ENCODE measurements at regions not wholly inside any gene's neighbourhood (a gene's known extent, or its start where the extent isn't known, plus 50 kb on each side); places are given as distances from the start of the nearest gene placed in this dataset.

DNA sequence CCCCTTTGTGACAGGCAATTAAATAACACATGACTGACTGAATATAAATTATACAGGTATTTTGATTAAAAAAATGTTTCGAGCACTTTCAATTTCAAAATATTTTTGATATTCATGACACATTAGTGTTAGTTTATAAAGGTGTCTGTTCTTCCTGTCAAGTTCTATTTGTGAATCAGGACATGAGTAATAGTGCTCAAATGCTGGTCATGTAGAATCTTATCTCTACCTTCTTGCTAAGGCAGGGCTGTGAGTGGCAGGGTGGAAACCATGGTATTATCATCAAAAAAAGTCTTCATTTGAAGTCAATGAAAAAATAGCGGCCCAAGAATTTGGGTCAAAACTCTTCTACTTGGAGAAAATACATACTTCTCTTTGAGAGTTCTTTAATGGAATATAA, 250.2 kb downstream of the DACT1 start:
- DNase-seq (ENCODE audit: low read depth) = no peak

DNA sequence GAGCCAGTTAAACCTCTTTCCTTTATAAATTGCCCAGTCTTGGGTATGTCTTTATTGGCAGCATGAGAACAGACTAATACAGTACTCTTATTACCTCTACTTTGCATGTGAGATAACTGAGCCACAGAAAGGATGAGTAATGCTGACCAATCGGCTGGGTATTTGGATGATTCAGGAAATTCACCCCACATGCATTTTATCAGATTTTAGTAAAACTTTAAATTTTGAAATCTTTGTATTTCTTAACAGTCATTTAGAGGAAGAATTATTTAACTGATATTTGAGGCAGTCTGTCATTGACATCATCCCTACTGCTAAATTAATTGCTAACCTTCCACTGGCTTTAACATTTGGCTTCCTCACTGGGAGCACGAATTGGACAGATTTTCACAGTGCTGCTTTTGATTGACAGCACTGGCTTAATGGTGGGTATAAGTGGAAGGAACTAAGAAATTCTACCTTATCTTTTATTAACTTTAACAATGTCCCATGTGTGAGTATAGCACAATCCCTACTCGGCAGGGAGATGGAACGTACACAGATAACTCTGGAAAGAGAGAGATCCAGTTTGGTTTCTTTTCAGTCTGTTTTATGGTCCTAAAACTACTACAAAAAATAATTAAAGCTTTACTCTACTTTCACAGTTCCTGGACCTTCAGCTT, 261.0 kb downstream of the DACT1 start:
- peak; percentile 85 for DNase-seq (ENCODE audit: low read depth)

DNA sequence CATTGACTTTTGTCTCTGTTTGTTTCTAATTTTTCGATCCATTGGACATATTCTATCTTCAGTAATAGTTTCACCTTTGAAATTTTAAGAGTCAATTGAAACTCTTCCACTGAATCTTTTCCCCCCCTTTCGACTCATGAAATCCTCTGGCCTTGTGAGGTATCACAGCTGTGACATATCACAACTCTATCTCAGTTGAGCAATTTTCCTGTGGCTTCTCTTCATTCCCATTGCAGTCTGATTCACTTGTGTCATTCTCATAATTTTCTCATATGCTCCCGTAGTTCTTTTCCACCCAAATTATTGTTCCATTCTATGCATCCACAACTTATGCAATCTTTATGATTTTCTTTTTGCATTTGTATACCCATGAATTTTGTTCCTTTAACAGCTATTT, 261.6 kb downstream of the DACT1 start:
- peak; percentile 52 for DNase-seq (ENCODE audit: low read depth)

DNA sequence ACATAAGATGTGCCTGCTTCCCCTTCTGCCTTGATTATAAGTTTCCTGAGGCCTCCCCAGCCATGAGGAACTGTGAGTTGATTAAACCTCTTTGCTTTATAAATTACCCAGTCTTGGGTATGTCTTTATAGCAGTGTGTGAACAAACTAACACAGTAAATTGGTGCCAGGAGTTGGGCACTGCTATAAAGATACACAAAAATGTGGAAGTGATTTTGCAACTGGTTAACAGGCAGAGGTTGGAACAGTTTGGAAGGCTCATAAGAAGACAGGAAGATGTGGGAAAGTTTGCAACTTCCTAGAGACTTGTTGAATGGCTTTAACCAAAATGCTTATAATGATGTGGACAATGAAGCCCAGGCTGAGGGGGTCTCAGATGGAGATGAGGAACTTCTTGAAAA, 264.1 kb downstream of the DACT1 start:
- DNase-seq (ENCODE audit: low read depth) = no peak

DNA sequence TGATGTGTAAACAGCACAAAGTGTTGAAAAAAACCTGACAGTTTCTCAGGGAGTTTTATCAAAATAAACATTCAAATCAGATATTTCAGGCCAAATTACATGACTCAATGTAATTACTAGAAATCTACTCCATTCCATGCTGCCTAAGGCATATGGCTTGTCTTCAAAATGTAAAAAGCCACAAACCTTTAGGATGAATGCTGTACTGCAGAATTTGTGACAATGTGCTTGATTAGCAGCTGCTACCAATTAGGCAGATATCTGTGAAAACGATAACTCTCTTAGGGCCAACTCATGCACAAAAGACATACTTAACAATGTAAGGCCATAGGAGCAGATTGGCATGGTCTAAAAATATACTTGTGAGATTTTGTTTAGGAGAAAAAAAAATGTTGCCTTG, 267.0 kb downstream of the DACT1 start:
- no peak for DNase-seq (ENCODE audit: low read depth)

DNA sequence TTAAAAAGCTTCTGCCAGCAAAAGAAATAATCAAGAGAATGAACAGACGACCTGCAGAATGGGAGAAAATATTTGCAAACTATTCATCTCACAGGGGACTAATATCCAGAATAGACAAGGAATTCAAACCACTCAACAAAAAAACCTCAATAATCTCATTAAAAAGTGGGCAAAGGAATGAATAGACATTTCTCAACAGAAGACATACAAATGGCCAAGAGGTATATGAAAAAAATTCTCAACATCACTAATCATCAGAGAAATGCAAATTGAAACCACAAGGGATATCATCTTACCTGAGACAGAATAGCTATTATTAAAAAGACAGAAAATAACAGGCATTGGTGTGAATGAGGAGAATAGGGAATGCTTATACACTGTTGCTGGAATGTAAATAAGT, 270.0 kb downstream of the DACT1 start:
- DNase-seq (ENCODE audit: low read depth) = no peak

DNA sequence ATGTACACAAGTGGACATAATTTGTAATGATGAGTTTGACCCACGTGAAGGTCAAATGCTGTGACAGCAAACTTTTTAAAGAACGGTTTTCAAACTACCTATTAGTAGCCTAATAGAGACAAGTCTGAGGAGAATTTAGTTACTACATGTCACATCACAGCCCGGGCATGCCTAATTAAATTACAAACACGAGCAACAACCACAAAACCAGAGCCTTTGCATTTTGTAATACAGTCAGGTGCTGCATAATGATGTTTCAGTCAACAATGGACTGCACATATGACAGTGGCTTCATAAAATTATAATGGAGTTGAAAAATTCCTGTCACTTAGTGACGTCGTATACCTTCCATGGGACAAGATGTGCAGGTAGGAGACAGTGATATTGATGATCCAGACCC, 274.5 kb downstream of the DACT1 start:
- no peak for DNase-seq (ENCODE audit: low read depth)

DNA sequence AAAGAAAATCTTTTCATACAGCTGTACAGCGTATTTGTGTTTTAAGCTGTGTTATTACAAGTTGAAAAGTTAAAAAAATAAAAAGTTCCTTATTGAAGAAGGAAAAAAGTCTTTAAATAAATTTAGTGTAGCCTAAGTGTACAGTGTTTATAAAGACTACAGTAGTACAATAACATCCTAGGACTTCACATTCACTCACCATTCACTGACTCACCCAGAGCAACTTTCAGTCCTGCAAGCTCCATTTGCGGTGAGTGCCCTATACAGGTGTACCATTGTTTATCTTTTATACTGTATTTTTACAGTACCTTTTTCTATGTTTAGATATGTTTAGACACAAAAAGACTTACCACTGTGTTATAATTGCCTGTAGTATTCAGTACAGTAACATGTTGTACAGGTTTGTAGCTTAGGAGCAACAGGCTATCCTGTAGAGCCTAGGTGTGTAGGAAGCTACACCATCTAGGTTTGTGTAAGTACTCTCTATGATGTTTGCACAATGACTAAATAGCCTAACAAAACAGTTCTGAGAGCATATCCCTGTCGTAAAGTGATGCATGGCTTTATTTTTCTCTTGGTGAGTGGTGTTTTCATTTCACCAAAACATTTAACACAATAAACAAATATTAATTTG, 275.2 kb downstream of the DACT1 start:
- no peak for DNase-seq (ENCODE audit: low read depth)

DNA sequence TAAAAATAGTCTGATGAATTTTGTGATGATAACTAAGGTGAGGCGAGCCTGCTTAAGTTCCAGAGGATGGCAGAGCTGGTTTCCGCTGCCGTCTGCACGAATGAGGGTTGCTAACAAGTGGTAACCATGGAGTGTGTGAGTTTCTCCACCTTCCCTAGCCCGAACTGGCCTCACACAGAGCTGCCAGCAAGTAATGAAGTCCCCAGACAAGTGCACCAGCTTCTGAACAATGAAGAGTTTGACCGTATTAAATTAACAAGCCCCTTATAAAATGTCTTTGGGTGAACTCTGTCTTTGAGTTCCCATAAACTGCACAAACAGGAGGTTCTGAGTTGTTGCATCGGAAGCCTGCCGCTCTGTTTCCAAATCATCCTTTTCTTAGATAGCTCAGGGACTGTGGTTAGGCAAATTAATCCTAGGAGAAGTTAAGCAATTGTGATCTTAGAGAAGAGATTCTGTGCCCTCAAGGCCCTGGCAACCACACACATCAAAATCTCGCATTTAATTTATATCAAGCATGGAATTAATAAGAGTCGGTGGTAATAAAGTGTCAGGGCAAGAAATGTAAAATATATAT, 274.1 kb upstream of the DAAM1 start:
- no peak for DNase-seq (ENCODE audit: low read depth)

DNA sequence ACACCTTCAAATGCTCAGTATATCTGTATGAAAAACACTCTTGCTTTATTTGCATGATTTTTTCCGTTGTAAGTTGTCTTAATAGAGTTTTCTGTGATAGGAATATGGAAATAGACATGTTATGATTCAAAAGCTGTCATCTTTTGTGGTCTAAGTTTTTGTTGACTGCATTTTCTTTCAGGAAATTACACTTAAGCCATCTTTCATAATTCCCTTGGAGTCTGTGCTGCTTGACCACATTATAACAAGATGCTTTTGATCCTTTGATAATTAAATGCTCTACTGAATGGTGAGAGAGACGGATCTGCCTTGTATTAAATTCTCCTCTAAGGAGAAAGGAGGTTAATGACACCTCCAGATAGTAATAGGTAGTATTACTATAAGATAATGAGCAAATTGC, 272.8 kb upstream of the DAAM1 start:
- DNase-seq (ENCODE audit: low read depth) = no peak

DNA sequence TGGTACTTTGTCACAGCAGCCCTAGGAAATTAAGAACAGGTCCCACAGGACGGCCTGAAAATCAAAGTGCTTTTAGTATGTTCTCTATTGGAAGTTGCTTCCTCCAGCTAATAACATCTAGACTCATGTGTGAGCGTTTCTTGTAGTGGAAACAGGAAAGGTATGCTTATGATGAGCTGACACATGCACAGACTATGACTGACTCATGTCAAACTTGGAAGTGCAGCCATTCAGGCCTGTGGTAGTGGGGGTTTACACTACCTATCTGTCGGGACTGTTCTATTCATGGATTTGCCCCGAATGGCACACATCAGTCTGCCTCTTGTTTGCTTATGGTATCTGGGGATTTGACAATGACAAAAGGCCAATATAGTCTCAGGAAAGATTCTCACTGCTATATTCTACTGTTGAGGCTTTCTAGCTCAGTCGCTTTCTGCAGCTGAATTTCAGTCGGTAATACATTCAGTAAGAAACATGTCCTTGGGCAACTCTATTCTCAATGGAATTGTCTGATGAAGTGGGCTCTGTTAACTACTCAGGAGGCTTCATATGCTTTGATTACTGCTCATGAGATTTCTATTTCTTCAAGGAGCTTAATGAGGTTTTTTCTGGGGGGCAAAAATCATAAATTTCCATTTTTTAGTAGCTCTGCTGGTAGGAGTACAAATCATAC, 270.3 kb upstream of the DAAM1 start:
- DNase-seq (ENCODE audit: low read depth) = peak; percentile 72

DNA sequence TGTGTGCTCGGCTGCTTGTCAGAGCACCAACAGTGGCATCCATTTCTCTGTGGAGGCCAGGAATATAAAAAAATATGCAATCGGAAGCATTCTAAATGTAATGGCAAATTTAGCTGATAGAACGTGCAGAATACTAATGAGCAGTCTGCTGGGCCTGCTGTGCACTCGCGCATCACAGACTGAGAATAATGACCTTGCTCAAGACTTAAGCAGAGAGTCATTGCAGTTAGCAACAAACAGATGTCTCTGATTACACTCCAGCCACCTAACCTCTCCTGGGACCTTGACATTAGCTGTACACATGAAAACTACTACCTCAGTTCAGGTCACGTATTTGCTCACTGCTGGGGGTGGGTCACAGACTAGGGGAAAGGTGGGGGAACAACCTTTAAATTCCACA, 269.2 kb upstream of the DAAM1 start:
- peak; percentile 37 for DNase-seq (ENCODE audit: low read depth)

DNA sequence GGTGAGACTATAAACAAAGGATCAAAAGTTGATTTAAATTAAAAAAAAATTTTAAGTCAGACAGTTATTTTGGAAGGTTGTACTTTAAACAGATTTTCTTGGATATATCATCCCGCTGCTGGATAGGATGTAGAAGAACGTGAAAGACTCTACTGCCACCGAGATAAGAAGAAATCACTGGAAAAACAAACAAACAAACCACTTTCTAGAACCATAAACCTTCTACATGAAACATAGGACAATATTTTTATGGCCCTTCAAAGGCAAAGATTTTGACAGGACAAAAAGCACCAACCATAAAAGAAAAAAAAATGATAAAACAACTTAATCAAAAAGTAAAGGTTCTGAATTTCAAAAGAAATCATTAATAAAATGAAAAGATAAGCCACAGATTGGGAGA, 268.2 kb upstream of the DAAM1 start:
- DNase-seq (ENCODE audit: low read depth) = no peak

DNA sequence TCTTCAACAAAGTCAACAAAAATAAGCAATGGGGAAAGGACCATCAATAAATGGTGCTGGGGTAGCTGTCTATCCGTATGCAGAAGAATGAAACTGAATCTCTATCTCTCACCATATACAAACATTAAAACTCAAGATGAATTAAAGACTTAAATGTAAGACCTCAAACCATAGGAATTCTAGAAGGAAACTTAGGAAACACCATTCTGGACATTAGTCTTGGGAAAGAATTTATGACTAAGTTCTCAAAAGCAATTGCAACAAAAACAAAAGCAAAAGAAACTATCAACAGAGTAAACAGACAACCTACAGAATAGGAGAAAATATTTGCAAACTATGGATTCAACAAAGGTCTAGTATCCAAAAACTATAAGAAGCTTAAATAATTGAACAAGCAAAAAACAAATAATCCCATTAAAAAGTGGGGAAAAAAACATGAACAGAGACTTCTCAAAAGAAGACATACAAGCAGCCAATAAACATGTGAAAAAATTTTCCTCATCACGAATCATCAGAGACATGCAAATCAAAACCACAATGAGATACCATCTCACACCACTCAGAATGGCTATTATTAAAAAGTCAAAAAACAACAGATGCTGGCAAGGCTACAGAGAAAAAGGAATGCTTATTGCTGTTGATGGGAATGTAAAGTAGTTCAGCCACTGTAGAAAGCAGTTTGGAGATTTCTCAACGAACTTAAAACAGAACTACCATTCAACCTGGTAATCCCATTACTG, 266.1 kb upstream of the DAAM1 start:
- DNase-seq (ENCODE audit: low read depth) = peak; percentile 36

DNA sequence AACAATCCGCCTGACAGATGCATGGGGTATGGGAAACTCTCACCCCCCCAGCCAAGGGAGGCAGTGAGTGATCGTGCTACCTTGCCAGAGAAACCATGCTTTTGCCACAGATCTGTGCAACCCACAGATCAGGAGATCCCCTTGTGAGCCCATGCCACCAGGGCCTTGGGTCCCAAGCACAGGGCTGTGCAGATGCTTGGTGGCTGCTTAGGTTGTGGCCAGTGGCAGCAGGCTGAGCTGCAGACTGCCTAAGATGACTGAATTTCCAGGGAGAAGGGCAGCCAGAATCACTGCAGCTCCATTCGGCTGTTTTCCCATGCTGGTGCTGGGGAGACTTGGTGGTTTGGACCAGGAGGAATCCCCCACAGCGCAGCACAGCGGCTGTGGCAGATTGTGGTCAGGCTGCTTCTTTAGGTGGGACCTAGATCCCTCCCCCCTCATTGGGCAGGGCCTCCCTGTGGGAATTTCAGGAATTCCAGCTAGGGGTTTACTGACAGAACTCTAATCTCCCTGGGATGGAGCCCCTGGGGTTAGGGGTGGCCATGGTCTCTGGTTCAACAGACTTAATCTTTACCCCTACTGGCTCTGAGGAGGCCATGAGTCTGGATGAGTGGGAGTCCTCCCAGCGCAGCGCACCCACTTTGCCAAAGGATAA, 264.6 kb upstream of the DAAM1 start:
- DNase-seq (ENCODE audit: low read depth) = no peak

DNA sequence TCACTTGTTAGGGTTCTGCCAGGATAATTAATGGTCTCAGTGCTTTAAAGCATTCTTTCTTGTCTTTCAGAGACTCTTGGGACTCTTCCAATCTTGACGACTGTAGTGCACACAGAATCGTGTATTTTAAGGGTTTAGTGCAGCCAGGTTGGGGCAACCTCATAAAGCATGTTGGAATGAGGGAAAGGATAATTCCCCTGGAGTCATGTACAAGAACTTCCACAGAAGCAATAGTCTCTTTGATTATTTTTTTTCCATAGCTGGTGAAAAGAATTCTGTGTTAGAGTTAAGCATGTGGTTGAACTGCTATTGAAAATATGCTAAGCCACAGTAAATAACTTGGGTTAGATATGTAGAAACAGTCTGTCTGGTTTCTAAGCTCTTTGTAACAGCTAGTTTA, 246.8 kb upstream of the DAAM1 start:
- DNase-seq (ENCODE audit: low read depth) = no peak

DNA sequence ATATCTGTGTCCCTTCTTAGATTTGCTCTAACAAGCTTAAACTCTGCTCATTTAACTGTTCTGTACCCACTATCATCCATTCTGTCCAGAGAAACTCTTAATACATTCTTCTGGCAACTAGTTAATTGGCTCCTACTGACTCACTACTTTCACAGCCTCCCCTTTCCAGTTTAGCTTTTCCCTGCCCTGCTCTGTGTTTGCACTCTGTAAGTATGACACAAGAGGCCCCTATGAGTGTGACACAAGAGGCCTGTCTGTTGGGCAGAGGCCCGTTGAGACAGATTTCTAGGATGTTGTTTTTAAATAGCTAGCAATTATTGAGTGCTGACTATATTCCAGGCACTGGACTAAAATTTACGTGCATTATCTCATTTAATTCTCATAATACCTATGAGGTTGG, 246.0 kb upstream of the DAAM1 start:
- DNase-seq (ENCODE audit: low read depth) = peak; percentile 29

DNA sequence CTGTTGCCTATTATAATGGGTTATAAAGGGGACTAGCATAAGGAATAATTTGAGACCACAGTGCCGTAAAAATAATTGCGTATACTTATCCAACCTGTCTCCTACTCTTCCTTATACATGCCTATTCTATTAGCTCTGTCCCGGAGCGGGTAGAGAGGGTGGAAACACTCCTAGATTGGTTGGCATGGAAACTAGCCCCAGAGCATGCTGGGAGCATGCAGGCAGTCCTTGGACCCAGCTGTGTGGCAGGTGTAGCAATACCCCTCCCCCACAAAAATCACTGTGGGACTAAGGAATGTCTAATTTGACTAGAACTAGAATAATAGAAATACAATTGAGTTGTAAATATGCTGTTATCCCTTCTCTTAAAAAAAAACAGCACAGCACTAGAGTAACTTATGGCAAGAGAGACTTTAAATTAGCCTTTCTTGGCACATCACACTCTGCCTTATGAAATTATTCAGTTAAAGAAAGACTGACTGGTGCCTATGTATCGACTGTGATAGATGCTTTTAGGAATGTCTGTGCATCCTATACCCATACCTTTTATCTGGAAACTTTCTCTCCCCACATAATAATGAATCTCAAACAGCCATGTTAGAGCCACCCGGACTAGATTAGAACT, 244.0 kb upstream of the DAAM1 start:
- no peak for DNase-seq (ENCODE audit: low read depth)

DNA sequence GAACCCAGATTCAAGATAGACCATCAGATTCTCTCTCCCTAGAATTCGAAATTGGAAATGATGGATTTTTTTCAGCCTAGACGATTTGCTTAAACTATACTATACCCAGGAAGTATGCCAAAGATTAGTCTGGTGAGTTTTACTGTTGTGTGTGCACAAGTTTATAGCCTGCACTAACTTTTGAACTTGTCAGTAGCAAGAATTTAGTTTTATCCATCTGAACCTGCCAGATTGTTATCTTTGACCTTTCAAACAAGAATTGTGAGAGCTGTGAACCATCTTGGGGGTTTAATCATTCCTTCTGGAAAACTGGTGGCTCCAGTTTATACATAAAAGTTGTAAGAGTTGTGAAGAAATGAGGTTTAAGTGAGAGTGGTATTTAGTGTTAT, 243.5 kb upstream of the DAAM1 start:
- no peak for DNase-seq (ENCODE audit: low read depth)

DNA sequence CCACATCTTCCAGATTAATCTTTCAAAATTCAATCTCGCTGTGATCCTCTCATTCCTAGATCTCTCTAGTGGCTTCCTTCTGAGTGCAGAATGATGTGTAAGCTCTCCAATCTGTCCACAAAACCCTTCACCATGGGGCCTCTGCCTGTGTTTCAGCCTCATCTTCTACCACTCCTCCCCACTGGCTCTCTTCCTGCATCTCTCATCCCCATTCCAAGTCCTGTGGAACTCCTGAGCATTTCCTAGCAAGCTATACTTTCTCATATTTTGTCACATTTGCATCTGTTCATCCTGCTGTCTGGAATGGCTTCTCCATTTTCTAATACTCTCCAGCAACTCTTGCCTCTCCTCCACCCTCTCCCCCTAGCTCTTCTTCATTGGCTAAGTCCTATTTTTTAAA, 242.0 kb upstream of the DAAM1 start:
- no peak for DNase-seq (ENCODE audit: low read depth)

DNA sequence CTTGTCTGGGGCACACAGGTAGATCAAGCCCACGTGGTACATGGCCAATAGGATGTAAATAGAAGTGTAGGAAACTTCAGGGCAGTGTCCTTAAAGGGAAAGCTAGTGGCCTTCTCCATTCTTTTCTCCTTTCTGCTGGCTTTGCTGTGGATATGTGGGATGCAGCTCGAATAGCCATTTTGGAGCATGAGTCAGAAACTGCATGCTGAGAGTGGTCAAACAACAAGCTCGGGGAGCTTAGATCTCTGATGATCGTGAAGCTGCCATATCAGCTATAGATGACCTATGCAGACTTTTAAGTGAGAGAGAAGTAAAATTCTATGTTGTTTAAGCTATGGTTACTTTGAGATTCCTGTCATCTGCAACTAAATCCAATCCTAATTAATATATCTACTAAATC, 241.3 kb upstream of the DAAM1 start:
- no peak for DNase-seq (ENCODE audit: low read depth)
